ENCODE measurements at regions not wholly inside any gene's neighbourhood (a gene's known extent, or its start where the extent isn't known, plus 50 kb on each side); places are given as distances from the start of the nearest gene placed in this dataset.

- CTCF ChIA-PET = no interaction called here
- TF ChIP-seq BHLHE40 (IDR thresholded peaks at IDR 0.05; ENCODE audit: borderline replicate concordance) = no peak
- TF ChIP-seq ZNF384 (IDR thresholded peaks at IDR 0.05) = no peak
- TF ChIP-seq LEF1 (IDR thresholded peaks at IDR 0.05; ENCODE audit: borderline replicate concordance) = no peak
- no peak for TF ChIP-seq PKNOX1 (IDR thresholded peaks at IDR 0.05)
- no peak for TF ChIP-seq L3MBTL2 (conservative IDR thresholded peaks at IDR 0.05)
- no peak for TF ChIP-seq FOXA1 (IDR thresholded peaks at IDR 0.05)
- no peak for TF ChIP-seq CTBP1 (IDR thresholded peaks at IDR 0.05; ENCODE audit: borderline replicate concordance)
- no peak for TF ChIP-seq FOXK2 (IDR thresholded peaks at IDR 0.05)
- no peak for TF ChIP-seq FOXM1 (IDR thresholded peaks at IDR 0.05; ENCODE audit: borderline replicate concordance)
- TF ChIP-seq SUZ12 (IDR thresholded peaks at IDR 0.05) = no peak
- TF ChIP-seq HDGF (IDR thresholded peaks at IDR 0.05; ENCODE audit: borderline replicate concordance) = no peak
- no peak for TF ChIP-seq TARDBP (IDR thresholded peaks at IDR 0.05)
- no peak for TF ChIP-seq NFRKB (IDR thresholded peaks at IDR 0.05)
- no peak for TF ChIP-seq SP1 (IDR thresholded peaks at IDR 0.05)
- no peak for TF ChIP-seq ELF4 (IDR thresholded peaks at IDR 0.05)
- no peak for TF ChIP-seq ARNT (IDR thresholded peaks at IDR 0.05)
- POLR2A ChIA-PET = no interaction called here
- DNase-seq (ENCODE audit: extremely low spot score) = no peak
These were observed 210.2 kb upstream of the CTBP2 start for GRCh38 chr10:125370578-125370977.

GRCh38 chr10:125369382-125370326 lies 209.3 kb upstream of the CTBP2 start:
- TF ChIP-seq HDGF (IDR thresholded peaks at IDR 0.05; ENCODE audit: borderline replicate concordance) (no peak), ZNF384 (IDR thresholded peaks at IDR 0.05) (no peak), SUZ12 (IDR thresholded peaks at IDR 0.05) (no peak), LEF1 (IDR thresholded peaks at IDR 0.05; ENCODE audit: borderline replicate concordance) (no peak), FOXA1 (IDR thresholded peaks at IDR 0.05) (no peak)
- CTCF ChIA-PET = interaction anchor here (0.8 kb wide), 1 partner anchor 68 kb away, joined by 3 read pairs; no protein-coding TSS in a partner anchor
- POLR2A ChIA-PET = no interaction called here
- no peak for DNase-seq (ENCODE audit: extremely low spot score)

- TF ChIP-seq NFRKB (IDR thresholded peaks at IDR 0.05) = no peak
- no peak for TF ChIP-seq FOXA1 (IDR thresholded peaks at IDR 0.05)
- no peak for TF ChIP-seq HDGF (IDR thresholded peaks at IDR 0.05; ENCODE audit: borderline replicate concordance)
- TF ChIP-seq ARNT (IDR thresholded peaks at IDR 0.05) = no peak
- no peak for TF ChIP-seq BHLHE40 (IDR thresholded peaks at IDR 0.05; ENCODE audit: borderline replicate concordance)
- no peak for TF ChIP-seq SUZ12 (IDR thresholded peaks at IDR 0.05)
- TF ChIP-seq FOXM1 (IDR thresholded peaks at IDR 0.05; ENCODE audit: borderline replicate concordance) = no peak
- no peak for TF ChIP-seq CTBP1 (IDR thresholded peaks at IDR 0.05; ENCODE audit: borderline replicate concordance)
- TF ChIP-seq SP1 (IDR thresholded peaks at IDR 0.05) = no peak
- no peak for TF ChIP-seq FOXK2 (IDR thresholded peaks at IDR 0.05)
- TF ChIP-seq ZNF384 (IDR thresholded peaks at IDR 0.05) = no peak
- no peak for TF ChIP-seq TARDBP (IDR thresholded peaks at IDR 0.05)
- no peak for TF ChIP-seq LEF1 (IDR thresholded peaks at IDR 0.05; ENCODE audit: borderline replicate concordance)
- no peak for TF ChIP-seq PKNOX1 (IDR thresholded peaks at IDR 0.05)
- no peak for TF ChIP-seq L3MBTL2 (conservative IDR thresholded peaks at IDR 0.05)
- no peak for TF ChIP-seq ELF4 (IDR thresholded peaks at IDR 0.05)
- POLR2A ChIA-PET = no interaction called here
- no peak for DNase-seq (ENCODE audit: extremely low spot score)
- CTCF ChIA-PET = no interaction called here
These were observed 207.8 kb upstream of the CTBP2 start for GRCh38 chr10:125368146-125368545.

- no peak for DNase-seq (ENCODE audit: extremely low spot score)
- ChIA-PET POLR2A (no interaction called here), CTCF (interaction anchor here (0.6 to 0.8 kb wide), 2 partner anchors 402 to 542 kb away, joined by 3 read pairs; no protein-coding TSS in a partner anchor)
- TF ChIP-seq ZNF384 (IDR thresholded peaks at IDR 0.05) (no peak), SUZ12 (IDR thresholded peaks at IDR 0.05) (no peak)
These were observed 203.4 kb upstream of the CTBP2 start for GRCh38 chr10:125363791-125364190.

GRCh38 chr10:125362950-125363349 lies 202.6 kb upstream of the CTBP2 start:
- TF ChIP-seq SUZ12 (IDR thresholded peaks at IDR 0.05) = no peak
- no peak for TF ChIP-seq L3MBTL2 (conservative IDR thresholded peaks at IDR 0.05)
- TF ChIP-seq FOXM1 (IDR thresholded peaks at IDR 0.05; ENCODE audit: borderline replicate concordance) = no peak
- POLR2A ChIA-PET = no interaction called here
- CTCF ChIA-PET = interaction anchor here (0.6 kb wide), 1 partner anchor 218 kb away, joined by 3 read pairs; no protein-coding TSS in a partner anchor
- DNase-seq (ENCODE audit: extremely low spot score) = no peak

GRCh38 chr10:125359401-125359800 lies 199.0 kb upstream of the CTBP2 start:
- TF ChIP-seq TARDBP (IDR thresholded peaks at IDR 0.05) (no peak), CTBP1 (IDR thresholded peaks at IDR 0.05; ENCODE audit: borderline replicate concordance) (no peak), HDGF (IDR thresholded peaks at IDR 0.05; ENCODE audit: borderline replicate concordance) (no peak), FOXM1 (IDR thresholded peaks at IDR 0.05; ENCODE audit: borderline replicate concordance) (no peak), LEF1 (IDR thresholded peaks at IDR 0.05; ENCODE audit: borderline replicate concordance) (no peak), FOXA1 (IDR thresholded peaks at IDR 0.05) (no peak), ZNF384 (IDR thresholded peaks at IDR 0.05) (no peak), NFRKB (IDR thresholded peaks at IDR 0.05) (no peak), ARNT (IDR thresholded peaks at IDR 0.05) (no peak), BHLHE40 (IDR thresholded peaks at IDR 0.05; ENCODE audit: borderline replicate concordance) (no peak), SP1 (IDR thresholded peaks at IDR 0.05) (no peak), FOXK2 (IDR thresholded peaks at IDR 0.05) (no peak), L3MBTL2 (conservative IDR thresholded peaks at IDR 0.05) (no peak), SUZ12 (IDR thresholded peaks at IDR 0.05) (no peak), PKNOX1 (IDR thresholded peaks at IDR 0.05) (no peak), ELF4 (IDR thresholded peaks at IDR 0.05) (no peak)
- DNase-seq (ENCODE audit: extremely low spot score) = no peak
- POLR2A ChIA-PET = no interaction called here
- CTCF ChIA-PET = no interaction called here
